Limb (tissue), 2 donors: ENCODE measurements at regions not wholly inside any gene's neighbourhood (a gene's known extent, or its start where the extent isn't known, plus 50 kb on each side); places are given as distances from the start of the nearest gene placed in this dataset.
"Not testable (repeated sequence)": the region's sequence is repeated elsewhere in the genome, so short reads cannot be mapped to it uniquely, and the experiment has no call there.

ENCODE experiments used
- DNase-seq, 2 donors: peaks; one replicate each; pipeline ENCODE4 v3.0.0-alpha.2; 2016; ENCODE audit errors: extremely low spot score in 2 of 2

DNA sequence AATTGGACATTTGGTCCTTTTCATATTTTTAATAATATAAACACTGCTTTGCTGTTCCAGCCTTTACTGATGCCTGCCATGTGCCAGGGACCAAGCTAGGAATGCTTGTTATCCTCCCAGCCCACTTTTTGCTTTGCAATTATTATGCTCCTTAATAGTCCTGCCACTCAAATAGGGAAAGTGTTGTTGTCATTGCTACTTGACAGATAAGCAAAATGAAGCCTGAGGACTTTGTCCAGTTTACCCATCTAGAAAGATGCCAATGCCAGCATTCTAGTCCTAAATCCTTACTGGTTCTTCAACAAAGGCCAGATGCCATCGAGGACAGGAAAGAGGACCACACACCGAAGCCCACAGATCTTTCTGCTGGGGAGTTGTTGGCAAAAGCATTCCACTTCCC, 246.5 kb downstream of the EMP1 start:
- DNase-seq, result no peak

GRCh38 chr12:13442457-13442856, 245.9 kb downstream of the EMP1 start:
- no peak for DNase-seq

GRCh38 chr12:13440844-13441243, 244.3 kb downstream of the EMP1 start:
- no peak for DNase-seq

GRCh38 chr12:13437541-13437940, 241.0 kb downstream of the EMP1 start:
- no peak for DNase-seq

- no peak for DNase-seq
Observed at GRCh38 chr12:13436696-13437391, 240.3 kb downstream of the EMP1 start.

- DNase-seq, result no peak
Observed at GRCh38 chr12:13436182-13436581, 239.7 kb downstream of the EMP1 start.

DNA sequence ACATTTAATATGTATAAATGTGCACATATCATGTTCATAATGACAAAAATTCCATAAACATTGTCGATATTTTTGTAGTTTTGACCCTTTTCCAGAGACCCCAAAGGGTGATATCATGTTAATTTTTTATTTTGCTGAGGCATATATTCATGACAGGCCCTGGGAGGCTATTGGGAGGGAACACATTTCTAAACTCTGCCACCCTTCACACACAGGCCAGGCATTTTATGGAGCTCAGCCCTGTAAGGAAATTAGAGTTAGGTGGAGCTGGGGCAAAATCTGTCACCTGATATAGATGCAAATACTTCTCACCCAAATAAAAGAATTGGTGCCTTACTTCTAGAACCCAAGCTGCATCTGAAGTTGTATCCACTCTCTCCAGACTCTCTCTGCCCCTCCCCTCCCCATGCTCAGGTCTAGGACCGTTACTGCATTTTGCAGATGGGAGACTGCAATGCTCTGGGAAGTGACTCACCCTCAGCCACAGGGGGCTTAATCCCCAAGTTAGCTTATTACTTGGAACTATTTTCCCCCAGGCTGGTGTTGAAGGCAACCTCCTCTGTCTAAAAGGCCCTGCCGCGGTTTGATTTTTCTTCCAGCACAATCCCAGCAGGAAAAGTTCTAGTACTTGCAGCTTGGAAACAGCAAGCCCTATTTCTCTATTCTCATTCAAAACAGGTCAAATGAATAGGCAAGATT, 238.9 kb downstream of the EMP1 start:
- DNase-seq, result no peak

DNA sequence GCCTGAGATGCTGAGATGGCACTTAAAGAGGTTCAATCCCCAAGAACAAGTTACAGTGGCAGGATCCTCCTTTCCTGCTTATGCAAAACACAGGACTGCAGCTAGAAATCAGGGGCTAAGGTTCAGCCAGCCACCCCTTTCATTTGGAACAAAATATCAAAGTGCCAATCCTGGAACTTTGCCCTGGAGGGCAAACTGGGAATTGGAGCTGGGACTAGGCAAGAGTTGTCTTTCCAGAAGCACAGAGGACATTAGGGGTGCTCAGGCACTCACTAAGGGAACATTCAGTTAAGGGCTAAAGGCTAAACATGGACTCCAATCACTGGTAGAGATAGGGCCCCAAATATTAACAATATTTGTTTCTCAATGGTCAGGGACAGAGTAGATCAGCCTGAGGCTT, 237.2 kb downstream of the EMP1 start:
- no peak for DNase-seq

DNA sequence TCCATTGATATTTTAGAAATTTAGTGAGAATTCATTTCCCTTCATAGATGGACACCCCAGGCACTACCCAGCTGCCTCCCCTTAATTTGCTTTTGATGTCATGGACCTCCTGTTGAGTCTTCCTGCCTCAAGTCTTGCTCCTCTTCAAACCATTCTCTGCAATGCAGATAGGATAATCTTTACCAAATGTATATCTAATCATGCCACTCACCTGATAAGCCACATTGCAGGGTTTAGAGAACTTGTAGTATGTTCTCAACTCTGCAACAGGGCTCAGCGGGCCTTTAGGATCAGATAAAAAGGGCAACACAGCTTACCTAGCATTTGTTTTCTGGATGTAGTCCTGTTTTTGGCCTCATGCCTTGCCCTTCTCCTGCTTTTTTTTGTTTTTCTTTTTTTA, 234.5 kb downstream of the EMP1 start:
- DNase-seq, result no peak

GRCh38 chr12:13428538-13429265, 232.2 kb downstream of the EMP1 start:
- peak; percentile 70 for DNase-seq

DNA sequence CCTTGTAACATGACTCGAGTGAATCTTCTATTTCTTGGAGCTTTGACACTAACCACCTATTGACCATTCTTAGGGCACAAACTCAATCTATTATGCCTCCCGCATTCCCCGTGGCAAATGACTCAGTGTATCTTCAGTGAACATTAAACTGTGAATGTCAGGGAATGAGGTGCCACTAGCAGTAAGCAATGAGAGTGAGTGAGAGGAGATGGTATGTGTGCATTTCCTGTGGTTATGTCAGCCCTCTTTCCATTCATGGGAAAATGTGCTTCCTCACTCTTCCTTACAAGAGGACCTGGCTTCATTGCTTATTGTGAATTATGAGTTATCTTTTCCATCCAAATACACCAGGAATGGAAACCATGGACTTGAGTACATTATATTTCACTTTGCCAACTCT, 229.2 kb downstream of the EMP1 start:
- no peak for DNase-seq

DNA sequence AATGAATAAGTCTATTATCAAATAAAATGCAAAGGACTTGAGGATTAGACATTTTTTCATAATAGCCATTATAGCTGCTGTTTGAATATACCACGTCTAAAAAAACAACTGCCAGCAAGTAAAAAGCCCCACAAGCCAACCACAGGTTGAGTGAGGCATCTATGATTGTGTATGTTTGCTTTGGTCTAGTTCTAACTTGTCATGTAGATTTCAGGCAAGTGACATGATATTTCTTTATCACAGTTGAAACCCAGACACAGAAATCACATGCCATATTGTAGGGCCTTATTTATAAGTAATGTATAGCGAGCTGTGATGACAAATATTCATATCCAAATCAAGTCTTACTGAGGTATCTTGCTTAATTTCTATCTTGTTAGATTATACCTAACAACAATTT, 225.8 kb downstream of the EMP1 start:
- DNase-seq, result no peak

GRCh38 chr12:13417516-13417915, 221.0 kb downstream of the EMP1 start:
- DNase-seq, result no peak

DNA sequence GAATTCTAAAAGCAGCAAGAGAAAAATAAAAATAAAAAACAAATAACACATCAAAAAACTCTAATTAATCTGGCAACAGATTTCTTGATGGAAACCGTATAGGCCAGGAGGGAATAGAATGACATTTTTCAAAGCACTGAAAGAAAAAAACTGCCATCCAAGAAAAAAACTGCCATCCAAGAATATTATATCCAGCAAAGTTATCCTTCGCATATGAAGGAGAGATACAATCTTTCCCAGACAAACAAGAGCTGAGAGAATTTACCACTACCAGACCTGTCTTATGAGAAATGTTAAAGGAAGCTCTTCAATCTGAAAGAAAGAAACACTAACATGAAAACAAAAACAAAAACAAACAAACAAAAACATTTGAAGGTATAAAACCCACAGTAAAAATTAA, 214.8 kb downstream of the EMP1 start:
- DNase-seq, result no peak

DNA sequence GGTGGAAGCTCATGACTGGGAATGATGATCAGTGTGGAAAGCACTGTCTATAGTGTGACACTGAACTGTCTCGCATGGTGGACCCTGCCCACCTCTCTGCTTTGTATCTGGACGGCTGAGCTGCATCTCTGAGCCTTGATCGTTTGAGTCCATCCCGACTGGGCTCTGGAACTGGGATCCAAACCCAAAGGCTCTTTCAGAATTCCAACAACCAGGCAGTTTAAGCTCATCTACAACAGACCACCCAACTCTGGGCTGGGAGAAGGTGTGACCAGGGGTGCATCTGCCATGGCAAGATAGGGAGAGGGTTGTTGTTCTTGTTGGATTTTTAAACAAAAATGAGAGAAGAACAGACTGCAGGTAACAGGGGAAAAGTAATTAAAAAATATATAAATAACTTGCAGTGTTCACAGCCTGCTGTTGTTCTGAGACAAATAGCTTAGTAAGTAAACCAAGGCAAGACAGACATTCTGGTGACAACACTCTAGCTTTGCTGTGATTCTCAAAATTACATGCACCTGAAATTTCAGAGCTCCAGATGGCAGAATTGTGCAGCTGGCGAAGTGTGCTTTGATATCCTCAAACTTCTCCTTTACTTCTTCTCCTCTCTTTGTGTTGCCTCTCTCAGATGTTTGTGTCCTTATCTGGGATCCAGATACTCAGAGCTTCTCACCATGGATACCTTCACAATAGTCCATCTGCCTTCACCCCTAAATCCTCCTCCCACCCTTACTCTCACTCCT, 209.6 kb downstream of the EMP1 start:
- DNase-seq, result no peak

DNA sequence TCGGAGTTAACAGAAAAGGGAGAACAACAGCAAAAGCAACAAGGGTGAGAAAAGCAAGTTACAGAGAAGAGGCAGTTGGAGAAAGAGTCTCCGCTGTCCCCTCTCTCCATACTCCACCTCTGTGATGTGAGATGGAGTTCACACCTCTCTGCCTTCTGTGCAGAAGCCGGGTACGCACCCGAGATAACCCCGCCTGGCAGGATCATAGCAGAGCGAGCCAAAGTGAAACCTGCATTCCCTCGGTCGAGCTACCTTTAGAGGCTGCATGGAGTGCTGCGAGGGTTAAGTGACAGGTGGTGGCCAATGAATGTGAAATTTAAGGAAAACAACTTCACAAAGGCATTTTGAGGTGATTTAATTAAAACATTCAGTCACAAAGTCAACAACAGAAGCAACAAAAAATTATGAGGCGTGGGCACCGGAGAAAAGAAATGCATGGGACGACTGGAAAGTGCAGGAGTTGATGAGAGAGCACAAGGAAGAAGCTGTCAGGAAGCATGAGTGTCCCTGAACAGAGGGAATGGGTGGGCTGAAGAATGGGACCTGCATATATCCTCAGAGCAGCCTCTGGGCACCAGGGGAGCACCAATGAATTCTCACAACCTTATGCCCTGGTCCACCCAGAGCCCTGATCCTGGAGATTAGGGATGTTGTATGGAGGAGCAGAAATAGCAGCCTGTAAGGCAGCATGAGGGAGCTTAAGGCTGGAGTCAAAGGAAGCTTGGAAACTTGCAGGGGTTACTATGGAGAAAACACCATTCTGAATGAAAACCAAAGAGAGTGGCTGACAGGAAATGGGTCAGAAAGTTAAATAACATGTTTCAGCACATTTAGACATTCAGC, 208.3 kb downstream of the EMP1 start:
- DNase-seq, result no peak

DNA sequence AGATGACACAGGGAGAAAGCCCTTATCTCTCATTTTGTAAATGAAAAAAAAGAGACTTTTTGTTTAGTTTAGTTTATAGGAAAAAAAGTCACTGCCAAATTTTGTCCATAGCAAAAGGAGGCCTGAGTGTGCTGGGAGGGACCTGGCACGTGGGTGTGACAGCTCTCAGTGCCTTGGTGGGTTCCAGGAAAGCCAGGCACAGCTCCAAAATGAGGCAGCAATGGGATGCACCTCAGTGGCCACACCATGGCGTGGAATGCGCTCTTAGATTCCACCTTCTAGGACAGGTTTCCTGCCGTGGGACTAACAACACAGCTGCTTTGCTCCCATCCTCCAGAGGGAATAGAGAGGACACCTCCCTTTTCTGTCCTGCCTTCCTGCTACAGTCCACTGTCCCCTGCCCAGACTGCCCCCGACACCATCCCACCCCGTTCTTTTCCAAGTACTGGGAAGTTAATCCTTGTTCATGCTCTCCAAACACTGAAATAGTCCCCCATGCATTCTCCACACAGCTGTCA, 207.6 kb downstream of the EMP1 start:
- no peak for DNase-seq

DNA sequence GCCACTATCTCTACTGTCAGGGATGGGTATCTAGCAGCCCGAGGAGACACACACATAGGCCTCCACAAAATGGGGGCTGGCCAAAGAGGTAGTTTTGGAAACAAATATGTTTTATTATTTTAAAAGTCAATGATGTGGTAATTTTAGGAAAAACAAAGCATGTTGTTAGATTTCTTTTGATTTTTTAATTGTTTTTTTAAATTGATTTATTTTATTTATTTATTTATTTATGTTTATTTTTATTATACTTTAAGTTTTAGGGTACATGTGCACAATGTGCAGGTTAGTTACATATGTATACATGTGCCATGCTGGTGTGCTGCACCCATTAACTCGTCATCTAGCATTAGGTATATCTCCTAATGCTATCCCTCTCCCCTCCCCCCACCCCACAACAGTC, 194.8 kb downstream of the EMP1 start:
- DNase-seq, result not testable (repeated sequence)

GRCh38 chr12:13390918-13391317, 194.4 kb downstream of the EMP1 start:
- peak in 1 of 2 donors; percentile 29 for DNase-seq

GRCh38 chr12:13390381-13390861, 193.9 kb downstream of the EMP1 start:
- DNase-seq, result peak; percentile 76 to 89

GRCh38 chr12:13387101-13387500, 190.6 kb downstream of the EMP1 start:
- DNase-seq, result peak in 1 of 2 donors; percentile 3
